GM06990 (cell line): ENCODE measurements at regions not wholly inside any gene's neighbourhood (a gene's known extent, or its start where the extent isn't known, plus 50 kb on each side); places are given as distances from the start of the nearest gene placed in this dataset.

ENCODE experiments used
- DNase-seq: peaks from one replicate; pipeline ENCODE4 v3.0.0-alpha.2; 2011; ENCODE audit not compliant: insufficient read length; ENCODE audit errors: extremely low read depth
- H3K27me3 ChIP-seq: replicated peaks from 2 replicates; pipeline ENCODE4 v1.6.0; 2011; ENCODE audit warnings: low read length; ENCODE audit not compliant: control insufficient read depth, insufficient read depth
- H3K36me3 ChIP-seq: 2 replicates; pipeline ENCODE4 v1.5.1; 2011; ENCODE audit warnings: low read length; ENCODE audit not compliant: control insufficient read depth, insufficient read depth
- H3K4me3 ChIP-seq: replicated peaks from 2 replicates; pipeline ENCODE4 v1.5.1; 2011; ENCODE audit warnings: low read depth, mild to moderate bottlenecking, control low read depth, low read length
- CTCF ChIP-seq: IDR thresholded peaks from 2 replicates; pipeline ENCODE4 v1.5.1; 2011; ENCODE audit warnings: low read length, control low read depth, mild to moderate bottlenecking, inconsistent platforms; ENCODE audit not compliant: insufficient read depth, poor library complexity, severe bottlenecking

GRCh38 chr1:37161171-37161570 lies 126.9 kb upstream of the GRIK3 start:
- Histone ChIP-seq H3K36me3 (no peaks in the 10 kb centered on the region), H3K27me3 (no peaks in the 10 kb centered on the region)
- TF ChIP-seq CTCF = no peak

GRCh38 chr1:37162059-37162458 lies 127.7 kb upstream of the GRIK3 start:
- no peak for TF ChIP-seq CTCF
- no peak for DNase-seq
- H3K36me3 ChIP-seq = no peaks in the 10 kb centered on the region

More at GRCh38 chr1:37161171-37161570, 126.9 kb upstream of the GRIK3 start:
- no peak overlapping the region for H3K4me3 ChIP-seq
- DNase-seq = no peak

DNA sequence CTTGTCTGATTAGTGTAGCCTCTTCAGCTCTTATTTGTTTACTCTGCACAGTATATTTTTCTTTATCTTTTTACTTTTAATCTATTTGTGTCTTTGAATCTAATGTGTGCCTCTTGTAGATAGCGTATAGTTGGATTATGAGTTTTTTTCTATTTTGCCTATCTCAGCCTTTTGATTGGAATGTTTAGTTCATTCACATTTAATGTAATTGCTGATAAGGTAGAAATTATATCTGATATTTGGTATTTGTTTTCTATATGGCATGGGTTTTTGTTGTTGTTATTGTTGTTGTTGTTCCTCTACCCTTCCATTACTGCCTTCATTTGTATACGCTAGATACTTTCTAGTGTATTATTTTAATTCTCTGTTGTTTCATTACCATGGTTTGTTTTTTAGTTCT lies 131.7 kb upstream of the GRIK3 start:
- no peak for TF ChIP-seq CTCF
- Histone ChIP-seq H3K4me3 (no peak overlapping the region), H3K36me3 (no peaks in the 10 kb centered on the region), H3K27me3 (no peaks in the 10 kb centered on the region)
- no peak for DNase-seq

More at GRCh38 chr1:37162059-37162458, 127.7 kb upstream of the GRIK3 start:
- no peaks in the 10 kb centered on the region for H3K27me3 ChIP-seq
- no peak overlapping the region for H3K4me3 ChIP-seq

- no peak for DNase-seq
- no peak overlapping the region for H3K4me3 ChIP-seq
- no peaks in the 10 kb centered on the region for H3K36me3 ChIP-seq
- H3K27me3 ChIP-seq = no peaks in the 10 kb centered on the region
- no peak for TF ChIP-seq CTCF
Observed at GRCh38 chr1:37167479-37167878, 133.2 kb upstream of the GRIK3 start.

GRCh38 chr1:37169241-37169640 lies 134.9 kb upstream of the GRIK3 start:
- no peak for DNase-seq
- no peak for TF ChIP-seq CTCF
- Histone ChIP-seq H3K4me3 (no peak overlapping the region), H3K27me3 (no peaks in the 10 kb centered on the region), H3K36me3 (no peaks in the 10 kb centered on the region)

DNA sequence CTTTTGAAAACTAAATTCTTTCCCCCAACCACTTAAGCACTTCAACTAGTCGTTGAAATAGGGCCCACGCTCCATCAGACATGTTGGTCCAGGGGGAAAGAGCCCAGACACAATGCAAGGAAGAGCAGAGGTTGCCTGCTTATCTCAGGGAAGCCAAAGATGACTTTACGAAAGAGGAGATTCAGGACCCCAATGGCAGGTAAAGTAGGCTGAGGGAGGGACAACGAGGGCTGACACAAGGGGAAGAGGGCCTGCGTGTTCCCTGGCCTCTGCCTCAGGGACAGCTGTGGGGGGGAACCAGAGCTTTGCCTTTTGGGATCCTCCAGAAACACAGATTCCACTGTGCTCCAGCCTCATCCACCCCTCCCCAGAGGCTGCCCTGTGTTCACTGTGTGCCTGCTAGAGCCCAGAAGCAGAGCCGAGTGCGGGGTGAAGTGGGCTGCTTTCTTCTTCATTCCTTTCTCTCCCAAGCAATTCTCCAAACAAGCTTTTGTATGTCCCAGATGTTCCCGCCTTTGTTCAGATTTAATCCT lies 135.5 kb upstream of the GRIK3 start:
- H3K36me3 ChIP-seq = no peaks in the 10 kb centered on the region
- H3K27me3 ChIP-seq = no peaks in the 10 kb centered on the region; the same call in 1 of the 2 replicates
- H3K4me3 ChIP-seq = no peak overlapping the region
- no peak for TF ChIP-seq CTCF
- no peak for DNase-seq
